SK-N-SH (cell line): ENCODE measurements at regions not wholly inside any gene's neighbourhood (a gene's known extent, or its start where the extent isn't known, plus 50 kb on each side); places are given as distances from the start of the nearest gene placed in this dataset.

ENCODE experiments used
- NRF1 ChIP-seq: IDR thresholded peaks from 2 replicates; pipeline ENCODE4 v1.6.1; 2012; ENCODE audit warnings: low read depth, mild to moderate bottlenecking, low read length
- REST ChIP-seq: IDR thresholded peaks from 2 replicates; pipeline ENCODE4 v1.6.1; 2012; ENCODE audit warnings: mild to moderate bottlenecking, low read depth, low read length, moderate library complexity
- SMC3 ChIP-seq: IDR thresholded peaks from 2 replicates; pipeline ENCODE4 v1.6.1; 2012; ENCODE audit warnings: low read depth, low read length, improper control_type of control experiment
- TF ChIP-seq, protein P1 (sequence below): fragments of 200-600 bp; sonication (generic); IDR thresholded peaks from 2 replicates; pipeline ENCODE4 v1.6.1; 2017; ENCODE audit warnings: antibody characterized with exemption, mild to moderate bottlenecking, moderate library complexity

GRCh38 chr3:148367756-148368155 is 329.9 kb upstream of the AGTR1 start:
- TF ChIP-seq, protein P1, sequence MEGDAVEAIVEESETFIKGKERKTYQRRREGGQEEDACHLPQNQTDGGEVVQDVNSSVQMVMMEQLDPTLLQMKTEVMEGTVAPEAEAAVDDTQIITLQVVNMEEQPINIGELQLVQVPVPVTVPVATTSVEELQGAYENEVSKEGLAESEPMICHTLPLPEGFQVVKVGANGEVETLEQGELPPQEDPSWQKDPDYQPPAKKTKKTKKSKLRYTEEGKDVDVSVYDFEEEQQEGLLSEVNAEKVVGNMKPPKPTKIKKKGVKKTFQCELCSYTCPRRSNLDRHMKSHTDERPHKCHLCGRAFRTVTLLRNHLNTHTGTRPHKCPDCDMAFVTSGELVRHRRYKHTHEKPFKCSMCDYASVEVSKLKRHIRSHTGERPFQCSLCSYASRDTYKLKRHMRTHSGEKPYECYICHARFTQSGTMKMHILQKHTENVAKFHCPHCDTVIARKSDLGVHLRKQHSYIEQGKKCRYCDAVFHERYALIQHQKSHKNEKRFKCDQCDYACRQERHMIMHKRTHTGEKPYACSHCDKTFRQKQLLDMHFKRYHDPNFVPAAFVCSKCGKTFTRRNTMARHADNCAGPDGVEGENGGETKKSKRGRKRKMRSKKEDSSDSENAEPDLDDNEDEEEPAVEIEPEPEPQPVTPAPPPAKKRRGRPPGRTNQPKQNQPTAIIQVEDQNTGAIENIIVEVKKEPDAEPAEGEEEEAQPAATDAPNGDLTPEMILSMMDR = no peak
- no peak for TF ChIP-seq SMC3
- no peak for TF ChIP-seq NRF1
- no peak for TF ChIP-seq REST
